ENCODE measurements at regions not wholly inside any gene's neighbourhood (a gene's known extent, or its start where the extent isn't known, plus 50 kb on each side); places are given as distances from the start of the nearest gene placed in this dataset.

DNA sequence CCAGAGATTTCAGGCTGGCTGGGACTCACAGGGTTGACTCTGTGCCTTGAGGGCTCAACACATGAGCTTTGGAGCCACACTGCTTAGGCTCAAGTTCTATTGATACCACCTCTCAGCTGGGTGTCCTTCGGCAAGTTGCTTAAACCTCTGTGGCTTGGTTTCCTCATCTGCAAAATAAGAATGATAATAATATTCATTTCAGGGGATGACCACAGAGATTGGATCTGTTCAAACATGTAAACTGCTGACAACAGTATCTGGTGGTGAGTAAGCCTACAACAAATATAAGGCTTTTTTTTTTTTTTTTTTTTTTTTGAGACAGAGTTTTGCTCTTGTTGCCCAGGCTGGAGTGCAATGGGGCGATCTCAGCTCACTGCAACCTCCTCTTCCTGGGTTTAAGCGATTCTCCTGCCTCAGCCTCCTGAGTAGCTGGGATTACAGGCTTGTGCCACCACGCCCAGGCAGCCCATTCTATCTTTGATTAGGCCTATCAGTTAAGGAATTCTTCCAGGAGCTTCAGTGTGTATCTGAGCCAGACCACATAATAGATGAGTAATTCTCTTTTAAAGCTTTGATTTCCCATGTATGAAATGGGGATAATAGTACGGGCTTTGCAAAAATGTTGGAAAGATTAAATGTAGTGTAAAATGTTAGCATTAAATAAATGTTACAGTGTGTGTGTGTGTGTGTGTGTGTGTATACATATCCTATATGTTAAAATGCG, 437.6 kb downstream of the PRDM2 start:
- Mint-ChIP-seq H3K4me1 (ENCODE audit: unreplicated experiment) (peaks cover 5% of the 10 kb centered on the region), H3K27ac (no peak overlapping the region), H3K36me3 (no peaks in the 10 kb centered on the region), H3K4me3 (no peak overlapping the region), H3K27me3 (peaks cover 4% of the 10 kb centered on the region), H3K9me3 (no peaks in the 10 kb centered on the region)
- no peak for DNase-seq (ENCODE audit: extremely low spot score, unreplicated experiment)
- no peak for TF ChIP-seq CTCF (conservative IDR thresholded peaks at IDR 0.05)

DNA sequence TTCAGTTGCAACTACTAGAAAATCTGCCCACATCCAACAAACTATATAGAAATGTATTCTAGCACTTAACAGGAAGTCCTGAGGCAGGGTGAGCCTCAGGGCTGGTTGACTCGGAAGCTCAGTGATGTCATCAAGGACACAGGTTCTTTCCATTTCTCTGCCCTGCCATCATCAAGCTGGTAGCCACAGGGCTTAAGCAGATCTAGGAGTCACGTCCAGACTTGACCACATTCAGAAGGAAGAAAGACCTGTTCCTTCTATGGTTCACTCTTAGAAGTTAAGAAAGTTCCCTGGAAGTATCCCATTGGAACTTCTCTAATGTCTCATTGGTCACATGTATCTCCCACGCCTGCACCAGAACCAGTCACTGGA, 438.1 kb downstream of the PRDM2 start:
- Mint-ChIP-seq H3K27ac (no peak overlapping the region), H3K9me3 (no peaks in the 10 kb centered on the region), H3K4me1 (ENCODE audit: unreplicated experiment) (peaks cover 5% of the 10 kb centered on the region), H3K4me3 (no peak overlapping the region), H3K27me3 (peaks cover 4% of the 10 kb centered on the region), H3K36me3 (no peaks in the 10 kb centered on the region)
- DNase-seq (ENCODE audit: extremely low spot score, unreplicated experiment) = no peak
- no peak for TF ChIP-seq CTCF (conservative IDR thresholded peaks at IDR 0.05)

- Mint-ChIP-seq H3K27me3 (peaks cover 4% of the 10 kb centered on the region), H3K4me3 (no peak overlapping the region), H3K9me3 (no peaks in the 10 kb centered on the region), H3K36me3 (no peaks in the 10 kb centered on the region), H3K4me1 (ENCODE audit: unreplicated experiment) (peaks cover 5% of the 10 kb centered on the region), H3K27ac (no peak overlapping the region)
- no peak for TF ChIP-seq CTCF (conservative IDR thresholded peaks at IDR 0.05)
- DNase-seq (ENCODE audit: extremely low spot score, unreplicated experiment) = no peak
These were observed 438.7 kb downstream of the PRDM2 start for GRCh38 chr1:14138687-14139086.

- Mint-ChIP-seq H3K9me3 (no peaks in the 10 kb centered on the region), H3K4me1 (ENCODE audit: unreplicated experiment) (peaks cover 5% of the 10 kb centered on the region), H3K27me3 (peaks cover 4% of the 10 kb centered on the region), H3K36me3 (no peaks in the 10 kb centered on the region), H3K27ac (no peak overlapping the region), H3K4me3 (no peak overlapping the region)
- TF ChIP-seq CTCF (conservative IDR thresholded peaks at IDR 0.05) = no peak
- no peak for DNase-seq (ENCODE audit: extremely low spot score, unreplicated experiment)
These were observed 440.9 kb downstream of the PRDM2 start for GRCh38 chr1:14140831-14141401.

DNA sequence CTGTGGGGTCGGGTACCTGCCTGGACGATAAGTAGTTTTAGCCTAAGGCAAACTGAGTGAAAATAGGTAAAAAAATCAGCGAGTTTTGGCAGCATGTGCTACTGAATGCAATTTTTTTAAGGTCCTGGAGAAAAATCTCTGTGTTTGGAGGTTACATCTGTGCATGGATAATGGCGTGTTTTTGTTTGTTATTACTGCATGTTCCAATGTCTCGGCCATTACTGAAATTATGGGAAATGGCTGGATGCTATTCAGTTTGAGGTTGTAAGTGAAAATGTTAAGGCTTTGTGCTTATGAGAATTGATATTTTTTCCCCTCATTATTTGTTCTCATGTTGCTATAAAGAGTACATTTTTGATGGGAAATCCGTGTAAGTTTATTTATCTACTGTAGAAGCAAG, 441.7 kb downstream of the PRDM2 start:
- H3K27ac Mint-ChIP-seq = no peak overlapping the region
- no peak for TF ChIP-seq CTCF (conservative IDR thresholded peaks at IDR 0.05)
- H3K27me3 Mint-ChIP-seq = peaks cover 1% of the 10 kb centered on the region
- no peak for DNase-seq (ENCODE audit: extremely low spot score, unreplicated experiment)
- H3K4me3 Mint-ChIP-seq = no peak overlapping the region
- H3K9me3 Mint-ChIP-seq = no peaks in the 10 kb centered on the region
- no peaks in the 10 kb centered on the region for H3K36me3 Mint-ChIP-seq
- peaks cover 1% of the 10 kb centered on the region for H3K4me1 Mint-ChIP-seq (ENCODE audit: unreplicated experiment)

Measured in type B pancreatic cell (in vitro differentiated cells).